HG03432 (cell line): ENCODE measurements at regions not wholly inside any gene's neighbourhood (a gene's known extent, or its start where the extent isn't known, plus 50 kb on each side); places are given as distances from the start of the nearest gene placed in this dataset.

Experiments used
- ATAC-seq: cut with Tn5 transposase; IDR thresholded peaks from one replicate; pipeline ENCODE4 v1.9.1; 2021; ENCODE audit warnings: mild to moderate bottlenecking, moderate library complexity; ENCODE audit not compliant: unreplicated experiment

- ATAC-seq, result no peak
Observed at GRCh38 chr5:155886311-155887031, 440.5 kb upstream of the SGCD start.

- no peak for ATAC-seq
Observed at GRCh38 chr5:155895484-155895883, 431.5 kb upstream of the SGCD start.

DNA sequence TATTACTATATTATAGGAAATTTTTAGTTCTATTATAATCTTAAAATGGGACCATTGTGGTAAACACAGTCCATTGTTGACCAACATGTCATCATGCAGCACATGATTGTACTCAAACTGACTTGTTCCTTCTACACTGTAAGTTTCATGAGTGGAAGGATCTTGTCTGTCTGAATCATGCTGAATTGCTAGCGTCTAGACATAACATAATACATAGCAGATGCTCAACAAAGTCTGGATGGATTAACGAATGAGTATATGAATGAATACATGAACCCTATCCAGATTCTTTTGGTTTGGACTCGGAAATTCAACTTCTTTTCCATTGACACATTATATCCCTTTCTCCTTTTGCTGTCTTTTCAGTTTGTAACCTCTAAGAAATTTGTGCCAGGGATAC is 429.2 kb upstream of the SGCD start:
- no peak for ATAC-seq

DNA sequence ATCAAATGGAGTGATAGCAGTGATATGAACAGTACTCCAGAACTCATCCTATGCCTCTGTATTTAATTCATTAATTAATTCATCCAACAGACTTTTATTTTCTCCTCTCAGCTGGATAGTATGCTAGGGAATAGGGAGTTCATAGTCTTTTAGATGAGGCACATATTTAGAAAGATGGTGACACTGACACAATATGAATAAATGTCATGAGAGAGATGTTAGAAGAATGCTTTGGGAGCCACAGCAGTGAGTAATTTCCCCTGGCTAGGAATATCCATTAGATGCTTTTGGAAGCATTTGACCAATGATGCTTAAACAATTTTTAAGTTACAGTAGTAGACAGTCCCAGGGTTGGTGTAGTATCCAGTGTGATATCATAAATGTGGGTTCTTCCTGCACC is 428.7 kb upstream of the SGCD start:
- no peak for ATAC-seq

GRCh38 chr5:155903791-155904190 is 423.2 kb upstream of the SGCD start:
- ATAC-seq, result no peak

DNA sequence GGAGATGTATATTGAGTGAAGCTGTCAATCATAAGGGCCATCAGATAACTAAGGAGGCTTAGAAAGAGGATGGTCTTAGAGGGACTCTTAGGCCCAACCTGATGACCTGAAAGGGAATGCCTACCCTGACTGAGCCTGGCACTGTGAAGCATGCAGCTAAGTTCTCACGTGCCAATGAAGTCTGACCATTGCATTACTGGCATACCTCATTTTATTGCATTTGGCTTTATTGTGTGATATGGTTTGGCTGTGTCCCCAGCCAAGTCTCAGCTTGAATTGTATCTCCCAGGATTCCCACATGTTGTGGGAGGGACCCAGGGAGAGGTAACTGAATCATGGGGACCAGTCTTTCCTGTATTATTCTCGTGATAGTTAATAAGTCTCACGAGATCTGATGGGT is 421.6 kb upstream of the SGCD start:
- no peak for ATAC-seq

- ATAC-seq, result no peak
Observed at GRCh38 chr5:155906046-155906445, 420.9 kb upstream of the SGCD start.

DNA sequence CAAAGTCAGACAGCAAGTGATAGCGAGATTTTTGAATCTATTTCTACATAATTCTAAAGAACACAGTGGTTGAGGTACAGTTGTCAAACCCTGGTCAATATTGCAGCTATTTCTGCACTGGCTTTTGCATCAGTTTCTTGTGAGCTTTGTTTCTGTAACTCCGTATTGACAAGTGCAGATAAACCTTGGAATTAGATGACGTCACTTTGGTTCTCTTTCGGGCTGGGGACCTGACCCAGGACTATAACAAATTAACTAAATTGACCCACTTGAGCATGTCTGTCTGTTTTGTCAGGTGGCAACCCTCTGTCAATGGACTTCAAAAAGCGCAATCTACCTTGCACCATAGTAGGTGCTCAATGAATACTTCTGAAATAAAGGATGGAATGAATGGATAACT is 418.4 kb upstream of the SGCD start:
- ATAC-seq, result no peak

DNA sequence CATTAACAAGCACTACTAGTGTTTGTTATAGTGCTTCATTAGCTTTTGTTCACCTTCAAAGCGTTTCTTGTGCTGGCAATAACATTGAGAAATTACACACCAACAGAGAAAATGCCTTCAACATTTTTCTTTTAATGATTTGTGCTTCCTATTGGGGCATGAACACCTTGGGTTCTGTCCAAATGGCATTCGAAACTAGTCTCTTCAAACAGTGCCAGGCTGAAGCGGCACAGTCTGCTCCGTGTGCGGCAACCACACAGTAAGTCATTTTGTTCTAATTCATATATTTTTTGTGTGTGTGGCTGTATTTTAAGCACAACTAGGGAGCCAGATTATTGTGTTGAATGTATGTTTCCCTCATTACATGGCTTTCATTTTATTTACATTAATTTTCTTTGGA is 414.7 kb upstream of the SGCD start:
- ATAC-seq, result no peak

GRCh38 chr5:155914766-155915165 is 412.2 kb upstream of the SGCD start:
- ATAC-seq, result no peak

GRCh38 chr5:155915601-155916000 is 411.4 kb upstream of the SGCD start:
- no peak for ATAC-seq

GRCh38 chr5:155919126-155919525 is 407.8 kb upstream of the SGCD start:
- no peak for ATAC-seq

GRCh38 chr5:155919725-155920124 is 407.2 kb upstream of the SGCD start:
- ATAC-seq, result no peak

DNA sequence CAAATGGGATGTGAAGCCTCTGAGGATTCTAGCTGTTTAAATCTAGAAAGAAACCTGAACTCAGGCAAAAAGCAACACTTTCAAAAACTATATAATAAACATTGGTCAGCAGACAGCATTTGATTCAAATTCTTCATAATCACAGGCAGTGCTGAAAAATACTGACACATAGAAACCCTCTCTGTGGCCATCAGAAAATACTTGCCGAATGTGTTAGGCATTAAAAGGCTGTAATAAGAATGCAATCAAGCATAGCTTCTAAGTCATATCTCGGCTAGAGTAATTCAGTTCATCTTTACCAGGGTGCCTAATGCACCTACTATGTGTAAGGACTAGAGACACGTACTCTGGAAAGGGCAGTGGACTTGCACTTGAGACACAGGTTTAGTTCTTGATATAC is 405.3 kb upstream of the SGCD start:
- ATAC-seq, result no peak

DNA sequence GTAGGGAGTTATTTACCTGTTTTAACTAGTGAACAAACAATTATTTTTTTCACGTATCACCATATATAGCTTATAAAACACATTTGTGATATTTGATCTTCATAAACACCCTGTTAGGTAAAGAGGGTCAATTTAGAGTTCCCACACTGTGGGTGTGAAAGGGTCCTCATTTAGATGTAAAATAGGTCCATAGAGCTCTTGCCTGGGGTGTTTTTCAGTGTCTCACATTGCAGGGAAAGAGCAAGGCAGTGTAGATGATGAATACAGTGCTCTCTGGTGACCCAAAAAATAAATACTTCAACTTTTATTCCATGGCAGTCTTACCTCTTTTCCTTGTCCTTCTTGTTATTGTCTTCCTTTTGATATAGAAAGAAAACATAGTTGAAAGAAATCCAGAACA is 403.2 kb upstream of the SGCD start:
- ATAC-seq, result no peak

DNA sequence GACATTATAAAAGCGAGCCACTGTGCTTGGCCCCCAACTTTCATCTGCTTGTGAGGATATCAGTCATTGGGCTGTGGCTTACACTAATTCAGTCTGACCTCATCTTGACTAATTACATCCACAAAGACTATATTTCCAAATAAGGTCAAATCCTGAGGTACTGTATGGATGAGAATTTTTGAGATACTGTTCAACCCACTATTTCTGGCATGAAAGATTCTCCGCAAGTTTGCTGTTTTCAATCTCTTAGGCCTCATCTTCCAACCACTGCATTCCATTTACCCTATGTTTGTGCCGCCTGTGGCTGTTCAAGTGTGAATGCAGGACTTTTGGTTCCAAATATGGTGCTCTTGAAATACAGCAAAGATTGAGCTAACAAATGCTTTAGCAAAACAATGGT is 400.9 kb upstream of the SGCD start:
- no peak for ATAC-seq

DNA sequence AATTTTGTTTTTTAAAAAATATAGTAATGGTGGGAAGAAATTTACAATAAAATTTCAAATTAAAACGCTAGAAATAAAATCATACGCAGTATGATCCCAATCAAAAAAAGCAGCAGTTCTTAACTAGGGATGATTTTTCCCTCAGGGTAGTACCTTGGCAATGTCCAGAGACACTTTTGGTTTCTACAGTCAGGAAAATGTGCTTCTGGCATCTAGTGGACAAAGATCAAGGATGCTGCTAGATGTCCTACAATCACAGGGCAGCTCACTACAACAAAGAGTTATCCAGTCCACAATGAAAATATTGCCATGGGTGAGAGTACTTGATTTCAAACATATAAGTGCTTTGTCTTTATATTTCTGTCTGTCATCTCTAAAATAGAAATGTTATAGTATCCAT is 400.2 kb upstream of the SGCD start:
- no peak for ATAC-seq

DNA sequence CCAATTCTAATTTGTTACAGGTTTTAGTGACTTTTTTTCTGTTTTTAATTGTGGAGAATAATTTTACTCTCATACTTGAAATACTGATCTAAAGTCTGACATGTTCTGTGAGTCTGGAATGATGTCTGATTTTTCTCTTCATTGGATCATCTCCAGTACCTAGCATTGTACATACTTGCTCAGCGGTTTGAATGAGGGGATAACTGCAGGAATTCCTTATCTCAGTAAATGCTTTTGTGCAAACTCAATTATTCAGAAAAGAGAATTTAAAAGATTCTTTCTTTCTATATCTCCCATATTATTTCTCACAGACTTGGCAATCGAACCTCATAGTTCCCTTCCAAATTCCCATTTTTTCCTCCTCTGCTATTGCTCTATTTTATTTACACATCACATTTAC is 397.9 kb upstream of the SGCD start:
- ATAC-seq, result no peak

GRCh38 chr5:155934964-155935363 is 392.0 kb upstream of the SGCD start:
- no peak for ATAC-seq

GRCh38 chr5:155935723-155936122 is 391.2 kb upstream of the SGCD start:
- no peak for ATAC-seq

- ATAC-seq, result no peak
Observed at GRCh38 chr5:155936520-155937406, 390.2 kb upstream of the SGCD start.

DNA sequence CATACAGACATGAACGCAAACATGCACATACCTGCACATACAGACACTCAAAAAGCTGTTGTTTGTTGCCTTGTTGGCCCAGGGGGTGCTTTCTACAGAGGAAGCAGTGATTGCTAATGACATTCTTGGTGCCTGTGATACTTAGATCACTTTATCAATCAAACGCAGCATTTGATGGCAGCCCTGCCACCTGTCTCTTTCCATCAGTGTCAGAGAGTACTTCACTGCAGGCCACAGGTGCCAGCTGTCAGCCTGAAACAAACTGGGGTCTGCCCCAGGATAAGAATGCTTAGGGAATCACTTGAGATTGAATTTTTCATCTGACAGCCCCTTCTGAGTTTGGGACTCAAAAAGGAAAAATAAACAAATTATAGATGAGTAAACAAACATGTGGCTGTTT is 388.9 kb upstream of the SGCD start:
- ATAC-seq, result no peak
